H1 (cell line): ENCODE measurements at regions not wholly inside any gene's neighbourhood (a gene's known extent, or its start where the extent isn't known, plus 50 kb on each side); places are given as distances from the start of the nearest gene placed in this dataset.

Source experiments
- HDAC6 ChIP-seq: IDR thresholded peaks from one replicate; pipeline ENCODE4 v1.7.1; 2012; ENCODE audit warnings: low read depth, mild to moderate bottlenecking, inconsistent platforms, low read length, moderate library complexity
- RXRA ChIP-seq: IDR thresholded peaks from 2 replicates; pipeline ENCODE4 v1.6.1; 2011; ENCODE audit warnings: low read depth, mild to moderate bottlenecking, low read length, moderate library complexity; ENCODE audit not compliant: insufficient read depth
- SP2 ChIP-seq: IDR thresholded peaks from 2 replicates; pipeline ENCODE4 v1.6.1; 2012; ENCODE audit warnings: mild to moderate bottlenecking, low read length, inconsistent platforms
- TBP ChIP-seq: IDR thresholded peaks from 2 replicates; pipeline ENCODE4 v1.6.1; 2011; ENCODE audit warnings: low read depth, low read length, improper control_type of control experiment

DNA sequence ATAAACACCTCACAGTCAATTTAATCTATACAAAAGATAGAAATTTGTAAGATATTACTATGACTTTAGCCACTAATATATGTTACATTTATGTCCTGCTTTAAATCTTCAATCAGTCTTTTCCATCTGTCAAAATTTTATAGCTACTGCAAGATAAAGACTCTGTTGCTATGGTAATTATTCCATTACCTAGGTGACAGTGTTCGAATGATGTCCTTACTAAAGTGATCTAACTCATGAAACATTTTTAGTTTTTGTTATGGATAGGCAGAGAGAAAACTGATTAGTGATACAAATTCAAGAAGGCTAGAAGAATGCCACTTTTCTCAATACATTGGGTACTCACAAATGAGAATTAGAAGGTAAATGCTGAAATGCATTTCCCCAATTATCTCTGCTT, 359.9 kb upstream of the FSHR start (continued):
- TF ChIP-seq SP2 (no peak), TBP (no peak), RXRA (no peak), HDAC6 (no peak)
